Keratinocyte (primary cell): ENCODE measurements at regions not wholly inside any gene's neighbourhood (a gene's known extent, or its start where the extent isn't known, plus 50 kb on each side); places are given as distances from the start of the nearest gene placed in this dataset.

Experiments used
- EZH2 ChIP-seq: IDR thresholded peaks from one replicate; pipeline ENCODE4 v1.6.1; 2012; ENCODE audit warnings: inconsistent platforms, mild to moderate bottlenecking, low read length, moderate library complexity
- TF ChIP-seq, protein P1 (sequence below), 3 experiments: IDR thresholded peaks in 1 of 3; conservative IDR thresholded peaks in 1 of 3; optimal IDR thresholded peaks in 1 of 3; 2 replicates in 2 of 3; 3 replicates in 1 of 3; pipeline versions ENCODE3 to v1.5.1; 2011; ENCODE audit warnings: low read length in 3 of 3, mild to moderate bottlenecking in 3 of 3, moderate library complexity in 2 of 3, control low read depth in 1 of 3, inconsistent platforms in 1 of 3; ENCODE audit not compliant: insufficient read depth in 2 of 3; ENCODE audit errors: extremely low read depth in 1 of 3

DNA sequence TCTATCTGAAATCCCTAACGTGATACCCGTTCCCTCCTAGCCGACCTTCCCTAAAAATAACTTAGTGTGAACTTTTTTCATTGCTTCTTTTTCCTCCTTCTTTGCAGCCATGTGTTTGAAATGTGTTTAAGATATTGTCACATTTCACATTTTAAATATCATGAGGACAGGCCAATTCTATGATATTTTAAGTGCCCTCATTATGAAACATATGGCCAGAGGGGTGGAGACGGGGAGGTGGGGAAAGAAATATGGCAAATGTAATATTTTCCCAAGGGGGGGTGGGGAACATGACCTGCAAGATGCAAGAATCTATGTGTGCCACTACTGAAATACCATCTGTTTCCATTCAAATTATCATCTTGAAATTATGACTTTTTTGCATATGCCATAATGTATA is 1039.2 kb downstream of the AGBL1 start:
- TF ChIP-seq, protein P1, sequence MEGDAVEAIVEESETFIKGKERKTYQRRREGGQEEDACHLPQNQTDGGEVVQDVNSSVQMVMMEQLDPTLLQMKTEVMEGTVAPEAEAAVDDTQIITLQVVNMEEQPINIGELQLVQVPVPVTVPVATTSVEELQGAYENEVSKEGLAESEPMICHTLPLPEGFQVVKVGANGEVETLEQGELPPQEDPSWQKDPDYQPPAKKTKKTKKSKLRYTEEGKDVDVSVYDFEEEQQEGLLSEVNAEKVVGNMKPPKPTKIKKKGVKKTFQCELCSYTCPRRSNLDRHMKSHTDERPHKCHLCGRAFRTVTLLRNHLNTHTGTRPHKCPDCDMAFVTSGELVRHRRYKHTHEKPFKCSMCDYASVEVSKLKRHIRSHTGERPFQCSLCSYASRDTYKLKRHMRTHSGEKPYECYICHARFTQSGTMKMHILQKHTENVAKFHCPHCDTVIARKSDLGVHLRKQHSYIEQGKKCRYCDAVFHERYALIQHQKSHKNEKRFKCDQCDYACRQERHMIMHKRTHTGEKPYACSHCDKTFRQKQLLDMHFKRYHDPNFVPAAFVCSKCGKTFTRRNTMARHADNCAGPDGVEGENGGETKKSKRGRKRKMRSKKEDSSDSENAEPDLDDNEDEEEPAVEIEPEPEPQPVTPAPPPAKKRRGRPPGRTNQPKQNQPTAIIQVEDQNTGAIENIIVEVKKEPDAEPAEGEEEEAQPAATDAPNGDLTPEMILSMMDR (optimal IDR thresholded peaks at IDR 0.05 in 1 of 3, IDR thresholded peaks at IDR 0.05 in 1 of 3, conservative IDR thresholded peaks at IDR 0.05 in 1 of 3; ENCODE audit: extremely low read depth in 1 of 3, insufficient read depth in 2 of 3, low read length in 3 of 3): no peak
- no peak for TF ChIP-seq EZH2
